Endothelial cell of umbilical vein (primary cell): ENCODE measurements at regions not wholly inside any gene's neighbourhood (a gene's known extent, or its start where the extent isn't known, plus 50 kb on each side); places are given as distances from the start of the nearest gene placed in this dataset.

Source experiments
- BruUV-seq: library from RNA; stranded (reverse); fragments of 400-500 nt; replicated peaks from 2 replicates; lab custom pipeline; 2021; lab: Mats Ljungman, UMichigan
- CTCF ChIA-PET: fragments of 300-600, 350-600 bp; sonication (Branson Sonifier 250); formaldehyde crosslinking; loops from one replicate; lab custom pipeline; 2021; ENCODE audit warnings: antibody characterized with exemption, inconsistent platforms; lab: Charles Lee
- POLR2A ChIA-PET: fragments of 300-600, 350-600 bp; sonication (Branson Sonifier 250); formaldehyde crosslinking; loops from one replicate; lab custom pipeline; 2021; ENCODE audit warnings: antibody characterized with exemption, inconsistent platforms; lab: Charles Lee
- DNase-seq: peaks from one replicate; pipeline ENCODE4 v3.0.0-alpha.2; 2011; ENCODE audit warnings: low read depth, low spot score
- FAIRE-seq: peaks from 2 replicates; lab custom pipeline; 2011; peaks lifted over from hg19 to GRCh38; lab: Jason Lieb, UNC
- H2AFZ ChIP-seq: 2 replicates; pipeline ENCODE4 v1.6.0; 2012; ENCODE audit warnings: low read depth, low read length, control low read depth, inconsistent platforms
- H3K27ac ChIP-seq: 2 replicates; pipeline ENCODE4 v1.5.1; 2011; ENCODE audit warnings: low read depth, mild to moderate bottlenecking, control low read depth, low read length, moderate library complexity; ENCODE audit not compliant: insufficient read depth
- H3K27me3 ChIP-seq, 2 experiments: 2 replicates each; pipeline versions ENCODE4 v1.6.0 to v1.6.1; 2011; ENCODE audit warnings: low read length in 2 of 2, mixed read lengths in 1 of 2; ENCODE audit not compliant: control insufficient read depth in 2 of 2, insufficient read depth in 2 of 2
- H3K36me3 ChIP-seq, 2 experiments: 2 replicates in 1 of 2; 3 replicates in 1 of 2; pipeline ENCODE4 v1.5.1; 2011; ENCODE audit warnings: low read length in 2 of 2, mild to moderate bottlenecking in 1 of 2, moderate library complexity in 1 of 2; ENCODE audit not compliant: control insufficient read depth in 2 of 2, insufficient read depth in 2 of 2; ENCODE audit errors: extremely low read depth in 1 of 2
- H3K4me1 ChIP-seq: 3 replicates; pipeline ENCODE4 v1.5.1; 2011; ENCODE audit warnings: mild to moderate bottlenecking, low read length; ENCODE audit not compliant: control insufficient read depth, insufficient read depth; ENCODE audit errors: extremely low read depth
- H3K4me2 ChIP-seq: 2 replicates; pipeline ENCODE4 v1.6.1; 2011; ENCODE audit warnings: low read length, control low read depth, mixed read lengths; ENCODE audit not compliant: insufficient read depth
- H3K4me3 ChIP-seq, 3 experiments: fragments of 200-600 bp in 1 of 3; sonication (generic), shearing (Covaris generic) in 1 of 3; replicated peaks in 1 of 3; 2 replicates each; pipeline ENCODE4 v1.5.1; 2011 to 2016; ENCODE audit warnings: control low read depth in 3 of 3, low read length in 3 of 3, mild to moderate bottlenecking in 2 of 3, inconsistent platforms in 1 of 3, low read depth in 1 of 3, moderate library complexity in 1 of 3; ENCODE audit not compliant: insufficient read depth in 1 of 3
- H3K79me2 ChIP-seq: 2 replicates; pipeline ENCODE4 v1.6.0; 2012; ENCODE audit warnings: low read length, inconsistent platforms; ENCODE audit not compliant: control insufficient read depth, insufficient read depth
- H3K9ac ChIP-seq: replicated peaks from 2 replicates; pipeline ENCODE3; 2011; ENCODE audit warnings: low read length, control low read depth; ENCODE audit not compliant: insufficient read depth; ENCODE audit errors: extremely low read depth
- H3K9me1 ChIP-seq: replicated peaks from 3 replicates; pipeline ENCODE4 v1.6.0; 2011; ENCODE audit warnings: mild to moderate bottlenecking, low read length; ENCODE audit not compliant: control insufficient read depth, insufficient read depth; ENCODE audit errors: extremely low read depth
- H3K9me3 ChIP-seq: replicated peaks from 2 replicates; pipeline ENCODE4 v1.5.1; 2012; ENCODE audit warnings: low read length, inconsistent platforms; ENCODE audit not compliant: control insufficient read depth, insufficient read depth
- H4K20me1 ChIP-seq: replicated peaks from 2 replicates; pipeline ENCODE3; 2011; ENCODE audit warnings: mild to moderate bottlenecking, low read length; ENCODE audit not compliant: control insufficient read depth, insufficient read depth; ENCODE audit errors: extremely low read depth
- EZH2 ChIP-seq: IDR thresholded peaks from 2 replicates; pipeline ENCODE4 v1.6.1; 2012; ENCODE audit warnings: borderline replicate concordance, low read depth, mild to moderate bottlenecking, moderate library complexity, low read length, inconsistent platforms; ENCODE audit not compliant: severe bottlenecking
- FOS ChIP-seq: IDR thresholded peaks from 2 replicates; pipeline ENCODE4 v1.6.1; 2011; ENCODE audit warnings: mild to moderate bottlenecking, low read length, moderate library complexity, borderline replicate concordance; ENCODE audit not compliant: insufficient read depth
- GATA2 ChIP-seq: IDR thresholded peaks from 2 replicates; pipeline ENCODE4 v1.7.0; 2011; ENCODE audit warnings: low read depth, mild to moderate bottlenecking, moderate library complexity, mixed read lengths, low read length; ENCODE audit not compliant: insufficient read length, insufficient read depth
- JUN ChIP-seq: IDR thresholded peaks from 2 replicates; pipeline ENCODE4 v1.6.1; 2011; ENCODE audit warnings: borderline replicate concordance, low read depth; ENCODE audit not compliant: insufficient read length, insufficient read depth
- MAX ChIP-seq: IDR thresholded peaks from 2 replicates; pipeline ENCODE4 v1.6.1; 2011; ENCODE audit not compliant: insufficient read depth, insufficient read length
- MYC ChIP-seq: IDR thresholded peaks from one replicate; pipeline ENCODE4 v1.6.1; 2011; ENCODE audit warnings: mild to moderate bottlenecking, low read depth, low read length
- POLR2A ChIP-seq: IDR thresholded peaks from 2 replicates; pipeline ENCODE4 v1.6.1; 2012; ENCODE audit warnings: low read depth, mild to moderate bottlenecking, control low read depth, low read length
- POLR2AphosphoS5 ChIP-seq: IDR thresholded peaks from 2 replicates; pipeline ENCODE4 v1.6.1; 2012; ENCODE audit warnings: low read depth, mild to moderate bottlenecking, control low read depth, low read length, moderate library complexity; ENCODE audit not compliant: insufficient read depth
- dilution Hi-C: fragments of 300-500 bp; cut with MboI; formaldehyde crosslinking; loops from one replicate; pipeline ENCODE4 v1.15.0; 2019; ENCODE audit warnings: low sequenced_read_pairs; ENCODE audit not compliant: extremely low pct_ligation_motif_present
- intact Hi-C: fragments of 100-400 bp; cut with micrococcal nuclease; formaldehyde crosslinking; loops from one replicate; pipeline ENCODE4 v1.10.0; 2022
- TF ChIP-seq, protein P1 (sequence below), 2 donors: IDR thresholded peaks; 1 replicate in 1 of 2; 2 replicates in 1 of 2; pipeline ENCODE4 v1.5.1; 2011; ENCODE audit warnings: low read length in 2 of 2, mild to moderate bottlenecking in 2 of 2, moderate library complexity in 2 of 2, control low read depth in 1 of 2, inconsistent platforms in 1 of 2, low read depth in 1 of 2; ENCODE audit not compliant: insufficient read depth in 1 of 2; ENCODE audit errors: extremely low read depth in 1 of 2

DNA sequence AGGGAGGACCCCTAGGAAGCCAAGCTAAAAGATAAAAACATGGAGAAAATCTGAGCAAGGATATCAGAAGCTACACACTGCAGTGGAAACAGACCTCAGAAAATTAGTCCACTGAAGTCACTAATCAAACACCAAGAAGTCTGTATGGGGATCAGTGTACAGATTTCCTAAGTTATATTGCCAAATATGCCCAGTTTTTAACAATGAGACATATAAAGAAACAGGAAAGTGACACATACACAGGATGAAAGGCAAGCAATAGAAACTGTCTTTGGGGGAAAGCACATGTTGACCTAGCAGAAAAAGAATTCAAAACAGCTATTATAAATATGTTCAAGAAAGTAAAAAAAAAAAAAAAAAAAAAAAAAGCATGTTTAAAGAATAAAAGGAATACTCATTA is 153.7 kb downstream of the PPP4R3C start:
- DNase-seq (peak; percentile 89), FAIRE-seq (peak; percentile 86)
- Histone ChIP-seq H3K4me2 (no peak overlapping the region), H3K9me1 (no peaks in the 10 kb centered on the region), H2AFZ (no peak overlapping the region), H4K20me1 (no peaks in the 10 kb centered on the region), H3K27me3 (no peaks in the 10 kb centered on the region), H3K9me3 (no peaks in the 10 kb centered on the region), H3K27ac (peak overlapping the region; percentile 77), H3K36me3 (no peaks in the 10 kb centered on the region), H3K79me2 (no peaks in the 10 kb centered on the region), H3K4me1 (peaks cover 21% of the 10 kb centered on the region), H3K9ac (peak overlapping the region; percentile 2), H3K4me3 (no peak overlapping the region)
- TF ChIP-seq JUN (peak; percentile 80), EZH2 (no peak), FOS (peak; percentile 53)
- POLR2A ChIA-PET: interaction anchor here (0.6 to 1.5 kb wide), 3 partner anchors 161 to 465 kb away, joined by 3 to 4 read pairs (median 3); no protein-coding TSS in a partner anchor
- intact Hi-C loops: loop anchor here (2.0 to 10.0 kb wide), 6 partner anchors 77 to 1785 kb away; no protein-coding TSS in a partner anchor
- dilution Hi-C loops: no loop called here
- CTCF ChIA-PET: interaction anchor here (0.6 to 1.0 kb wide), 4 partner anchors 23 to 947 kb away, joined by 3 to 7 read pairs (median 4); no protein-coding TSS in a partner anchor
- BruUV-seq: no TSS peak

DNA sequence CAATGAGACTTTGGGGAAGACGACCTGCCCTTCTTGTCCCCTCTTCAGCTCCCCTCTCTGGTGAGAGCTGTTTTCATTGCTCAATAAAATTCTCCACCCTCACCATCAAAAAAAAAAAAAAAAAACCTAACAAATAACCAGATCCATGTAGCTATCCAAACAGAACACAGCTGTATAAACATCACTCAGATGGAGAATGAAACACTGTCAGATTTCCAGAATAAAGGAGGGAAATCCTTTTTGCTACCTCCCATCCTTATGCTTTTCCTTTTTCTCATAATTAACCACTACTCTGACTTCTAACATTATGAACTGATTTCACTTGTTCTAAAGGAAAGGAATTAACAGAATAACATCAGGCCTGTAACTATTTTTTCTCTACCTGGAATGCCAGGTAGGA is 155.6 kb downstream of the PPP4R3C start:
- peak; percentile 86 for DNase-seq
- H3K79me2 ChIP-seq: no peaks in the 10 kb centered on the region
- ChIA-PET CTCF (interaction anchor here (0.6 to 1.9 kb wide), 3 partner anchors 19 to 524 kb away, joined by 5 read pairs; no protein-coding TSS in a partner anchor), POLR2A (interaction anchor here (0.6 to 1.1 kb wide), 4 partner anchors 12 to 524 kb away, joined by 3 to 4 read pairs (median 4); no protein-coding TSS in a partner anchor)
- H3K9ac ChIP-seq: peak overlapping the region; percentile 55
- TF ChIP-seq, protein P1, sequence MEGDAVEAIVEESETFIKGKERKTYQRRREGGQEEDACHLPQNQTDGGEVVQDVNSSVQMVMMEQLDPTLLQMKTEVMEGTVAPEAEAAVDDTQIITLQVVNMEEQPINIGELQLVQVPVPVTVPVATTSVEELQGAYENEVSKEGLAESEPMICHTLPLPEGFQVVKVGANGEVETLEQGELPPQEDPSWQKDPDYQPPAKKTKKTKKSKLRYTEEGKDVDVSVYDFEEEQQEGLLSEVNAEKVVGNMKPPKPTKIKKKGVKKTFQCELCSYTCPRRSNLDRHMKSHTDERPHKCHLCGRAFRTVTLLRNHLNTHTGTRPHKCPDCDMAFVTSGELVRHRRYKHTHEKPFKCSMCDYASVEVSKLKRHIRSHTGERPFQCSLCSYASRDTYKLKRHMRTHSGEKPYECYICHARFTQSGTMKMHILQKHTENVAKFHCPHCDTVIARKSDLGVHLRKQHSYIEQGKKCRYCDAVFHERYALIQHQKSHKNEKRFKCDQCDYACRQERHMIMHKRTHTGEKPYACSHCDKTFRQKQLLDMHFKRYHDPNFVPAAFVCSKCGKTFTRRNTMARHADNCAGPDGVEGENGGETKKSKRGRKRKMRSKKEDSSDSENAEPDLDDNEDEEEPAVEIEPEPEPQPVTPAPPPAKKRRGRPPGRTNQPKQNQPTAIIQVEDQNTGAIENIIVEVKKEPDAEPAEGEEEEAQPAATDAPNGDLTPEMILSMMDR (IDR thresholded peaks at IDR 0.05; ENCODE audit: extremely low read depth in 1 of 2, insufficient read depth in 1 of 2, low read depth in 1 of 2, low read length in 2 of 2): no peak
- no peak for TF ChIP-seq POLR2A
- no peak for TF ChIP-seq GATA2
- TF ChIP-seq POLR2AphosphoS5: no peak
- TF ChIP-seq FOS: no peak
- TF ChIP-seq JUN: no peak
- no peak for TF ChIP-seq MAX
- TF ChIP-seq EZH2: no peak
- TF ChIP-seq MYC: no peak
- H3K36me3 ChIP-seq: no peaks in the 10 kb centered on the region
- no peaks in the 10 kb centered on the region for H3K9me3 ChIP-seq
- BruUV-seq: no TSS peak
- no peaks in the 10 kb centered on the region for H4K20me1 ChIP-seq
- H3K27me3 ChIP-seq: no peaks in the 10 kb centered on the region
- no peaks in the 10 kb centered on the region for H3K9me1 ChIP-seq
- H3K4me1 ChIP-seq: peaks cover 21% of the 10 kb centered on the region
- peak overlapping the region; percentile 77 for H3K27ac ChIP-seq
- no peak overlapping the region for H2AFZ ChIP-seq
- FAIRE-seq: peak; percentile 88
- H3K4me3 ChIP-seq: no peak overlapping the region
- intact Hi-C loops: loop anchor here (5.0 to 10.0 kb wide), 4 partner anchors 75 to 1783 kb away; no protein-coding TSS in a partner anchor
- peak overlapping the region; percentile 58 for H3K4me2 ChIP-seq
- dilution Hi-C loops: no loop called here
